H1 (cell line): ENCODE measurements at regions not wholly inside any gene's neighbourhood (a gene's known extent, or its start where the extent isn't known, plus 50 kb on each side); places are given as distances from the start of the nearest gene placed in this dataset.

Source experiments
- CTCF ChIA-PET: fragments of 300-600 bp; sonication (Branson Sonifier 250); formaldehyde crosslinking; loops from one replicate; lab custom pipeline; 2021; ENCODE audit not compliant: partially characterized antibody; lab: Charles Lee
- POLR2A ChIA-PET: fragments of 300-600 bp; sonication (Branson Sonifier 250); formaldehyde crosslinking; loops from one replicate; lab custom pipeline; 2021; ENCODE audit warnings: inconsistent platforms; ENCODE audit not compliant: partially characterized antibody; lab: Charles Lee
- DNase-seq, 2 experiments: peaks; one replicate each; pipeline versions ENCODE4 v3.0.0 to v3.0.0-alpha.2; 2010 to 2022; ENCODE audit warnings: low spot score in 2 of 2, low read depth in 1 of 2, mixed read lengths in 1 of 2
- FAIRE-seq: peaks from 2 replicates; lab custom pipeline; 2011; peaks lifted over from hg19 to GRCh38; lab: Jason Lieb, UNC
- H2AFZ ChIP-seq: 2 replicates; pipeline ENCODE4 v1.8.1; 2012; ENCODE audit warnings: low read length, inconsistent platforms
- H2AK5ac ChIP-seq: 2 replicates; pipeline ENCODE4 v1.6.1; 2013; ENCODE audit warnings: low read depth, low read length
- H2BK120ac ChIP-seq: replicated peaks from 2 replicates; pipeline ENCODE3; 2013; ENCODE audit warnings: low read depth, low read length, inconsistent platforms
- H2BK12ac ChIP-seq: 2 replicates; pipeline ENCODE4 v1.6.1; 2013; ENCODE audit warnings: low read depth, low read length
- H2BK15ac ChIP-seq: 2 replicates; pipeline ENCODE4 v1.6.1; 2013; ENCODE audit warnings: low read length
- H2BK20ac ChIP-seq: 2 replicates; pipeline ENCODE4 v1.6.1; 2013; ENCODE audit warnings: low read length
- H2BK5ac ChIP-seq: 2 replicates; pipeline ENCODE4 v1.6.1; 2013; ENCODE audit warnings: low read depth, low read length
- H3K14ac ChIP-seq: 2 replicates; pipeline ENCODE4 v1.6.1; 2013; ENCODE audit warnings: inconsistent platforms; ENCODE audit not compliant: insufficient read length
- H3K18ac ChIP-seq: 2 replicates; pipeline ENCODE4 v1.6.1; 2013; ENCODE audit warnings: low read length; ENCODE audit errors: extremely low read depth
- H3K23ac ChIP-seq: 2 replicates; pipeline ENCODE4 v1.6.1; 2013; ENCODE audit warnings: inconsistent platforms; ENCODE audit not compliant: insufficient read length
- H3K23me2 ChIP-seq: 2 replicates; pipeline ENCODE4 v1.6.1; 2013; ENCODE audit warnings: low read depth, low read length
- H3K27ac ChIP-seq: 2 replicates; pipeline ENCODE4 v1.6.1; 2011; ENCODE audit warnings: low read depth, low read length, inconsistent platforms
- H3K27me3 ChIP-seq, 4 experiments: replicated peaks in 1 of 4; 1 replicate in 1 of 4; 2 replicates in 3 of 4; pipeline versions ENCODE4 v1.6.1 to v1.8.1; 2011 to 2013; ENCODE audit warnings: low read length in 3 of 4, mild to moderate bottlenecking in 3 of 4, inconsistent platforms in 2 of 4, mixed read lengths in 2 of 4, moderate library complexity in 1 of 4; ENCODE audit not compliant: control insufficient read depth in 3 of 4, insufficient read depth in 3 of 4; ENCODE audit errors: extremely low read depth in 1 of 4
- H3K36me3 ChIP-seq, 4 experiments: 2 replicates each; pipeline versions ENCODE4 v1.6.1 to v1.8.1; 2011 to 2013; ENCODE audit warnings: mild to moderate bottlenecking in 4 of 4, low read length in 3 of 4, moderate library complexity in 2 of 4, control low read depth in 1 of 4, inconsistent platforms in 1 of 4; ENCODE audit not compliant: insufficient read depth in 4 of 4, control insufficient read depth in 2 of 4
- H3K4ac ChIP-seq: replicated peaks from 2 replicates; pipeline ENCODE3; 2013; ENCODE audit warnings: low read length, low read depth, mixed read lengths, inconsistent platforms; ENCODE audit not compliant: insufficient read length
- H3K4me1 ChIP-seq, 4 experiments: replicated peaks in 1 of 4; 1 replicate in 1 of 4; 2 replicates in 3 of 4; pipeline versions ENCODE4 v1.6.1 to v1.8.1; 2011 to 2013; ENCODE audit warnings: low read length in 3 of 4, inconsistent platforms in 2 of 4, mixed read lengths in 1 of 4; ENCODE audit not compliant: insufficient read depth in 4 of 4, control insufficient read depth in 3 of 4
- H3K4me2 ChIP-seq, 2 experiments: 2 replicates each; pipeline versions ENCODE4 v1.6.1 to v1.8.1; 2011 to 2013; ENCODE audit warnings: low read depth in 2 of 2, low read length in 2 of 2, control low read depth in 1 of 2, inconsistent platforms in 1 of 2, mild to moderate bottlenecking in 1 of 2; ENCODE audit not compliant: insufficient read depth in 1 of 2
- H3K4me3 ChIP-seq, 4 experiments: fragments of 200-600, 300-600 bp in 1 of 4; sonication (generic), shearing (Covaris generic), sonication (Bioruptor Twin) in 1 of 4; 2 replicates each; pipeline versions ENCODE4 v1.5.1 to v1.8.1; 2011 to 2016; ENCODE audit warnings: low read length in 4 of 4, low read depth in 3 of 4, control low read depth in 2 of 4, inconsistent platforms in 2 of 4, mild to moderate bottlenecking in 2 of 4, mixed read lengths in 1 of 4, moderate library complexity in 1 of 4; ENCODE audit not compliant: insufficient read depth in 2 of 4; ENCODE audit errors: extremely low read depth in 1 of 4
- H3K56ac ChIP-seq: replicated peaks from 2 replicates; pipeline ENCODE3; 2013; ENCODE audit warnings: low read depth, mild to moderate bottlenecking, mixed read lengths, low read length, inconsistent platforms; ENCODE audit not compliant: insufficient read length
- H3K79me1 ChIP-seq: 2 replicates; pipeline ENCODE4 v1.6.1; 2013; ENCODE audit warnings: low read depth, low read length, control low read depth
- H3K79me2 ChIP-seq, 2 experiments: 2 replicates each; pipeline versions ENCODE4 v1.6.1 to v1.8.1; 2012 to 2013; ENCODE audit warnings: low read length in 2 of 2, mild to moderate bottlenecking in 2 of 2, inconsistent platforms in 1 of 2; ENCODE audit not compliant: insufficient read depth in 2 of 2, control insufficient read depth in 1 of 2
- H3K9ac ChIP-seq, 4 experiments: replicated peaks in 1 of 4; 1 replicate in 1 of 4; 2 replicates in 3 of 4; pipeline versions ENCODE4 v1.6.1 to v1.8.1; 2011 to 2013; ENCODE audit warnings: low read depth in 3 of 4, low read length in 3 of 4, control low read depth in 2 of 4, mild to moderate bottlenecking in 2 of 4, moderate library complexity in 2 of 4, inconsistent platforms in 1 of 4; ENCODE audit errors: extremely low read depth in 1 of 4
- H3K9me3 ChIP-seq, 2 experiments: 2 replicates each; pipeline versions ENCODE4 v1.6.1 to v1.8.1; 2012 to 2013; ENCODE audit warnings: mild to moderate bottlenecking in 2 of 2, moderate library complexity in 2 of 2, control low read depth in 1 of 2, inconsistent platforms in 1 of 2, low read depth in 1 of 2, low read length in 1 of 2, mixed read lengths in 1 of 2; ENCODE audit not compliant: insufficient read depth in 2 of 2
- H4K20me1 ChIP-seq, 2 experiments: replicated peaks in 1 of 2; 2 replicates each; pipeline versions ENCODE3 to v1.8.1; 2011 to 2013; ENCODE audit warnings: inconsistent platforms in 2 of 2, low read length in 2 of 2, mild to moderate bottlenecking in 1 of 2; ENCODE audit not compliant: insufficient read depth in 2 of 2, control insufficient read depth in 1 of 2
- H4K5ac ChIP-seq: 2 replicates; pipeline ENCODE4 v1.6.1; 2013; ENCODE audit warnings: low read length, low read depth, mixed read lengths, inconsistent platforms; ENCODE audit not compliant: insufficient read length
- H4K8ac ChIP-seq: 2 replicates; pipeline ENCODE4 v1.8.0; 2013; ENCODE audit warnings: mild to moderate bottlenecking, moderate library complexity, low read length, inconsistent platforms; ENCODE audit not compliant: insufficient read depth; ENCODE audit errors: extremely low read depth
- H4K91ac ChIP-seq: replicated peaks from 2 replicates; pipeline ENCODE3; 2013; ENCODE audit warnings: low read length, mixed read lengths, inconsistent platforms; ENCODE audit not compliant: insufficient read length
- CHD1 ChIP-seq: IDR thresholded peaks from 2 replicates; pipeline ENCODE4 v1.6.1; 2012; ENCODE audit warnings: low read depth, low read length, improper control_type of control experiment
- EZH2 ChIP-seq: fragments of 200-600 bp; sonication (generic); IDR thresholded peaks from 2 replicates; pipeline ENCODE4 v1.7.1; 2012; ENCODE audit warnings: low read depth, mild to moderate bottlenecking, moderate library complexity, low read length, inconsistent platforms; ENCODE audit not compliant: severe bottlenecking
- FOSL1 ChIP-seq: IDR thresholded peaks from 2 replicates; pipeline ENCODE4 v1.6.1; 2011; ENCODE audit warnings: mild to moderate bottlenecking, low read depth, low read length, moderate library complexity; ENCODE audit not compliant: insufficient read depth
- KDM4A ChIP-seq: IDR thresholded peaks from one replicate; pipeline ENCODE4 v1.7.1; 2012; ENCODE audit warnings: low read depth, mild to moderate bottlenecking, moderate library complexity, low read length, inconsistent platforms; ENCODE audit not compliant: severe bottlenecking
- NRF1 ChIP-seq: IDR thresholded peaks from 2 replicates; pipeline ENCODE4 v1.6.1; 2011; ENCODE audit warnings: mild to moderate bottlenecking, low read depth, low read length, improper control_type of control experiment
- PHF8 ChIP-seq: fragments of 200-600 bp; sonication (generic); conservative IDR thresholded peaks from 2 replicates; pipeline ENCODE4 v1.7.1; 2012; ENCODE audit warnings: low read depth, mild to moderate bottlenecking, inconsistent platforms, low read length, moderate library complexity
- SP4 ChIP-seq: IDR thresholded peaks from 2 replicates; pipeline ENCODE4 v1.6.1; 2012; ENCODE audit warnings: low read length, inconsistent platforms
- whole genome bisulfite sequencing, 2 experiments: shearing (Covaris generic) in 1 of 2; methylation state at CpG; one replicate each; pipeline versions ENCODE4 v1.1.6 to v1.1.7; 2013 to 2015; ENCODE audit warnings: low lambda C conversion rate in 2 of 2, mixed read lengths in 2 of 2, inconsistent platforms in 1 of 2, low coverage in 1 of 2, missing lambda C conversion rate in 1 of 2; ENCODE audit not compliant: insufficient replicate concordance in 2 of 2, insufficient coverage in 1 of 2, insufficient read length in 1 of 2; ENCODE audit errors: extremely low coverage in 1 of 2, missing lambda C conversion rate in 1 of 2; 5-methylcytosine and 5-hydroxymethylcytosine counted together

DNA sequence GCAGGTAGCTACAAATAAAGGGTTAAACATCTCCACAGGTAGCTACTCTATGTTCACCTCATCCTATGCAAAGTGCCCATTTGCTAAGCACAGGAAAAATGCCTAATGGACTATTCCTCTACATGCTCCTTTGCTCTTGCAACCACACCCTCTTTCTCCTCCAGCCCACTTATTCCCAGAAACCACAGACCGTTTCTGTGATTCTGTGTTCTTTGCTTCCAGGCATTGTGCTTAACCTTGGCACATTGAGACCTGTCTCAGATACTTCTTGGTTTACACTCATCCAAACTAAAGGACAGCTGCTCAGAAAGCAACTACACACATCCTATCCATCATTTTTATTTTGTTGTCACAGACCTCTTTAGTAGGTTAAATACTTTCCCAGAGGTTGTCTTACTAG lies 785.0 kb upstream of the MIR17HG start:
- Histone ChIP-seq H2BK5ac (no peak overlapping the region), H4K20me1 (no peaks in the 10 kb centered on the region), H3K4me1 (no peaks in the 10 kb centered on the region), H4K8ac (no peak overlapping the region), H3K9ac (no peak overlapping the region), H2AK5ac (no peak overlapping the region), H3K23me2 (no peaks in the 10 kb centered on the region), H3K56ac (no peak overlapping the region), H2BK12ac (no peak overlapping the region), H3K9me3 (no peaks in the 10 kb centered on the region), H3K27me3 (no peaks in the 10 kb centered on the region), H3K36me3 (no peaks in the 10 kb centered on the region), H3K4me3 (no peak overlapping the region), H2BK120ac (no peak overlapping the region), H3K4ac (no peak overlapping the region), H2BK15ac (no peak overlapping the region), H4K91ac (no peak overlapping the region), H4K5ac (no peak overlapping the region), H3K4me2 (no peak overlapping the region), H3K14ac (no peak overlapping the region), H3K18ac (no peak overlapping the region), H2AFZ (no peak overlapping the region), H3K79me2 (no peaks in the 10 kb centered on the region), H3K27ac (no peak overlapping the region), H3K23ac (no peak overlapping the region), H3K79me1 (no peaks in the 10 kb centered on the region), H2BK20ac (no peak overlapping the region)
- CTCF ChIA-PET: interaction anchor here (0.7 kb wide), 1 partner anchor 8 kb away, joined by 3 read pairs; no protein-coding TSS in a partner anchor
- 100% methylated on average over 1 of the region's 1 CpG; no CpG with 5 or more reads in 1 of the 2 experiments for WGBS, 2 experiments
- POLR2A ChIA-PET: no interaction called here
- DNase-seq (no peak), FAIRE-seq (no peak)
- no peak for TF ChIP-seq PHF8
- TF ChIP-seq KDM4A: no peak
- no peak for TF ChIP-seq CHD1
- no peak for TF ChIP-seq SP4
- TF ChIP-seq NRF1: no peak
- TF ChIP-seq FOSL1: no peak
- no peak for TF ChIP-seq EZH2
